Breast epithelium (tissue), 3 donors: ENCODE measurements at regions not wholly inside any gene's neighbourhood (a gene's known extent, or its start where the extent isn't known, plus 50 kb on each side); places are given as distances from the start of the nearest gene placed in this dataset.

Experiments used
- CTCF ChIP-seq, 3 donors: fragments of 450-650 bp; IDR thresholded peaks; one replicate each; pipeline ENCODE4 v1.5.1; 2016 to 2017; ENCODE audit warnings: antibody characterized with exemption in 3 of 3, mild to moderate bottlenecking in 3 of 3, moderate library complexity in 3 of 3
- POLR2A ChIP-seq: fragments of 450-650 bp; IDR thresholded peaks from one replicate; pipeline ENCODE4 v1.6.1; 2016; ENCODE audit warnings: antibody characterized with exemption, mild to moderate bottlenecking, moderate library complexity
- POLR2AphosphoS5 ChIP-seq, 3 donors: sonication (generic); formaldehyde crosslinking; IDR thresholded peaks; one replicate each; pipeline ENCODE4 v1.6.1; 2017; ENCODE audit warnings: antibody characterized with exemption in 3 of 3

- TF ChIP-seq CTCF (IDR thresholded peaks at IDR 0.05) (no peak), POLR2A (no peak), POLR2AphosphoS5 (IDR thresholded peaks at IDR 0.05) (no peak)
Observed at GRCh38 chr12:107247650-107248049, 154.3 kb upstream of the CRY1 start.
